MCF 10A (cell line): ENCODE measurements at regions not wholly inside any gene's neighbourhood (a gene's known extent, or its start where the extent isn't known, plus 50 kb on each side); places are given as distances from the start of the nearest gene placed in this dataset.

ENCODE experiments used
- BruUV-seq: library from RNA; stranded (reverse); fragments of 400-500 nt; replicated peaks from 2 replicates; lab custom pipeline; 2021; lab: Mats Ljungman, UMichigan
- CTCF ChIA-PET: fragments of 300-600 bp; sonication (Branson Sonifier 250); formaldehyde crosslinking; extraction: SDS; loops from one replicate; lab custom pipeline; 2021; ENCODE audit warnings: antibody characterized with exemption, inconsistent platforms; lab: Yijun Ruan, JAX
- POLR2A ChIA-PET: fragments of 300-600, 350-650 bp; sonication (Branson Sonifier 250); formaldehyde crosslinking; extraction: SDS; loops from one replicate; lab custom pipeline; 2020; ENCODE audit warnings: antibody characterized with exemption, inconsistent platforms; lab: Yijun Ruan, JAX
- DNase-seq: peaks from one replicate; pipeline ENCODE4 v3.0.0-alpha.2; 2018; ENCODE audit not compliant: unreplicated experiment
- H3K27ac Mint-ChIP-seq: one replicate; pipeline ENCODE4 v1.8.0; 2022; ENCODE audit warnings: mild to moderate bottlenecking, low read depth, mixed read lengths; ENCODE audit not compliant: unreplicated experiment
- H3K27me3 Mint-ChIP-seq: one replicate; pipeline ENCODE4 v1.8.0; 2022; ENCODE audit warnings: mixed read lengths; ENCODE audit not compliant: insufficient read depth, unreplicated experiment
- H3K36me3 Mint-ChIP-seq: one replicate; pipeline ENCODE4 v1.8.0; 2022; ENCODE audit warnings: mild to moderate bottlenecking, moderate library complexity, mixed read lengths; ENCODE audit not compliant: insufficient read depth, unreplicated experiment
- H3K4me1 Mint-ChIP-seq: one replicate; pipeline ENCODE4 v1.8.0; 2022; ENCODE audit warnings: mixed read lengths; ENCODE audit not compliant: insufficient read depth, unreplicated experiment
- H3K4me3 Mint-ChIP-seq: one replicate; pipeline ENCODE4 v1.8.0; 2022; ENCODE audit warnings: mild to moderate bottlenecking, moderate library complexity, mixed read lengths; ENCODE audit not compliant: unreplicated experiment
- H3K9me3 Mint-ChIP-seq: one replicate; pipeline ENCODE4 v1.8.0; 2022; ENCODE audit warnings: mixed read lengths; ENCODE audit not compliant: unreplicated experiment
- CTCF ChIP-seq: fragments of 200-600 bp; IDR thresholded peaks from one replicate; pipeline ENCODE4 v1.8.0; 2022; ENCODE audit warnings: antibody characterized with exemption, mild to moderate bottlenecking; ENCODE audit not compliant: unreplicated experiment
- intact Hi-C: fragments of 100-400 bp; cut with micrococcal nuclease; formaldehyde crosslinking; loops from 2 replicates; pipeline ENCODE4 v1.14.1; 2022

DNA sequence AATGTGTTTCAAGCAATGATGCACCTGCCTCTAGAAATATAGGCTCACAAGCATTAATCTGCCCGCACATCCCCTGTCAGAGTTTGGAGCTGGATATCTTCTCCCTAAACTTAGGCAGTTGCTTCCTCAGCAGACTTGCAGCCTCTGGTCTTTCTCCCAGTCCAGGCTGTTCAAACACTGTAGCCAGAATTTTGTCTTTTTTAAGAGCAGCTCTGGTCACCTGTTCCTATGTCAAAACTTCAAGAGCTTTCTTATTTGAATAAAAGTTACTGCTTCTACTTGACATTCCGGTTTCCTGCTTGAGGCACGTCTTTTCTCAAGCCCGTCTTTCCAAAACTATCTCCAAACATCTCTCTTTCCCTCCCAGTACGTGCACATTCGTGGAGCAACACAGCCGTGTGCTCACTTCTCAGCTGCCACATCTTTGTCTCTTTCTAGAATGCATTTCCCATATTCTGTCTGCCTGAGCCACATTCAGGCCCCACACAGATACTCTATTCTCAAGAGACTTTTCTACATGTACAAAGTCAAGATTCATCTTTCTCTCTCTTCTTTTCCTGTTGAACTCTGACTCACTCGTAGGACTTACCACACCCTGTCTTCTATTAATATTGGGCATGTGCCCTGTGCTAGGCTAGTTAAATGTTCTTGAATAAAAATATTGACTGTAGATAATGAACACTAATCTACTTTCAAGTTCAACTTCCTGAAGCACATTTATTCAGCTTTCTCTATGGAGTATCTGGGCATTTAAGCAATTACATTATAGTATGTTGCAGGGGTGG is 307.7 kb upstream of the SOX2 start:
- no peak overlapping the region for H3K4me3 Mint-ChIP-seq
- ChIA-PET CTCF (interaction anchor here (0.6 to 1.2 kb wide), 3 partner anchors 19 to 244 kb away, joined by 3 read pairs; no protein-coding TSS in a partner anchor), POLR2A (no interaction called here)
- no peaks in the 10 kb centered on the region for H3K27me3 Mint-ChIP-seq
- H3K4me1 Mint-ChIP-seq, result peaks cover 12% of the 10 kb centered on the region
- TF ChIP-seq CTCF, result no peak
- intact Hi-C loops, result no loop called here
- no TSS peak for BruUV-seq
- H3K27ac Mint-ChIP-seq, result no peak overlapping the region
- no peaks in the 10 kb centered on the region for H3K36me3 Mint-ChIP-seq
- DNase-seq, result no peak
- no peaks in the 10 kb centered on the region for H3K9me3 Mint-ChIP-seq

GRCh38 chr3:181402347-181402746 is 309.4 kb upstream of the SOX2 start:
- no TSS peak for BruUV-seq
- Mint-ChIP-seq H3K27ac (no peak overlapping the region), H3K4me3 (no peak overlapping the region), H3K27me3 (no peaks in the 10 kb centered on the region), H3K36me3 (no peaks in the 10 kb centered on the region), H3K4me1 (peaks cover 12% of the 10 kb centered on the region), H3K9me3 (no peaks in the 10 kb centered on the region)
- ChIA-PET CTCF (no interaction called here), POLR2A (no interaction called here)
- DNase-seq, result no peak
- TF ChIP-seq CTCF, result no peak
- intact Hi-C loops, result no loop called here

DNA sequence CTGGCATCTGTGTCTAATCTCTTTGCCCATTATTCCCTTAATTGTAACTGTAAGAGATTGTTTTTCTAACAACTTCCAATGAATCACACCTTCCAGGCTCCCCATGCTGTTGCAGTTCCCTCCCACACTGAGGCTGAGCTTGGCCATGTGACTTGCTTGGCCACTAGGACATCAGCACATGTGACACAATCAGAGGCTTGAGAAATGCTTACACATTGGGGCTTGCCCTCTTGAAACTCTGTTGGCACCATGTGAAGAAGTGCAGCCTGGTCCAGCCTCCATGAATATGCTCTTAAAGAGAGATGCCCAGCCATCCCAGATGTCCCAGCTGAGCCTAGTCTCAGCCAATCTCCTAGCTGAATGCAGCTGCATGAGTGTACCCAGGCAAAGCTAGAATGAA is 326.8 kb upstream of the SOX2 start:
- peak; percentile 50 for DNase-seq
- POLR2A ChIA-PET, result interaction anchor here (0.6 kb wide), 1 partner anchor 1459 kb away, joined by 3 read pairs; no protein-coding TSS in a partner anchor

GRCh38 chr3:181383760-181384159 is 328.0 kb upstream of the SOX2 start:
- no peaks in the 10 kb centered on the region for H3K9me3 Mint-ChIP-seq
- H3K27ac Mint-ChIP-seq, result no peak overlapping the region
- BruUV-seq, result no TSS peak
- no peaks in the 10 kb centered on the region for H3K27me3 Mint-ChIP-seq
- no peak for DNase-seq
- CTCF ChIA-PET, result no interaction called here
- intact Hi-C loops, result no loop called here
- H3K4me3 Mint-ChIP-seq, result no peak overlapping the region
- no peaks in the 10 kb centered on the region for H3K36me3 Mint-ChIP-seq
- no peaks in the 10 kb centered on the region for H3K4me1 Mint-ChIP-seq
- POLR2A ChIA-PET, result no interaction called here
- TF ChIP-seq CTCF, result no peak

More for the DNA sequence above, 326.8 kb upstream of the SOX2 start:
- H3K9me3 Mint-ChIP-seq, result no peaks in the 10 kb centered on the region
- no peaks in the 10 kb centered on the region for H3K4me1 Mint-ChIP-seq
- TF ChIP-seq CTCF, result no peak
- intact Hi-C loops, result no loop called here
- H3K27ac Mint-ChIP-seq, result no peak overlapping the region
- no peaks in the 10 kb centered on the region for H3K27me3 Mint-ChIP-seq
- no peak overlapping the region for H3K4me3 Mint-ChIP-seq
- no peaks in the 10 kb centered on the region for H3K36me3 Mint-ChIP-seq
- BruUV-seq, result no TSS peak
- CTCF ChIA-PET, result no interaction called here
